HG03196 (cell line): ENCODE measurements at regions not wholly inside any gene's neighbourhood (a gene's known extent, or its start where the extent isn't known, plus 50 kb on each side); places are given as distances from the start of the nearest gene placed in this dataset.
"Not testable (repeated sequence)": the region's sequence is repeated elsewhere in the genome, so short reads cannot be mapped to it uniquely, and the experiment has no call there.

Experiments used
- ATAC-seq: cut with Tn5 transposase; IDR thresholded peaks from one replicate; pipeline ENCODE4 v1.9.1; 2021; ENCODE audit not compliant: unreplicated experiment

GRCh38 chr2:58720770-58721697 lies 479.9 kb upstream of the FANCL start:
- ATAC-seq = no peak

GRCh38 chr2:58720033-58720769 lies 479.1 kb upstream of the FANCL start:
- ATAC-seq = no peak

- ATAC-seq = no peak
These were observed 474.2 kb upstream of the FANCL start for GRCh38 chr2:58715344-58715743.

GRCh38 chr2:58714238-58714637 lies 473.1 kb upstream of the FANCL start:
- no peak for ATAC-seq

GRCh38 chr2:58710795-58711279 lies 469.7 kb upstream of the FANCL start:
- no peak for ATAC-seq

GRCh38 chr2:58709687-58710354 lies 468.7 kb upstream of the FANCL start:
- no peak for ATAC-seq

GRCh38 chr2:58709274-58709673 lies 468.1 kb upstream of the FANCL start:
- ATAC-seq = no peak

- ATAC-seq = no peak
These were observed 467.4 kb upstream of the FANCL start for GRCh38 chr2:58708565-58708964.

GRCh38 chr2:58702302-58702885 lies 461.3 kb upstream of the FANCL start:
- no peak for ATAC-seq

- no peak for ATAC-seq
These were observed 460.7 kb upstream of the FANCL start for GRCh38 chr2:58701688-58702301.

GRCh38 chr2:58700591-58700990 lies 459.5 kb upstream of the FANCL start:
- no peak for ATAC-seq

- ATAC-seq = no peak
These were observed 458.3 kb upstream of the FANCL start for GRCh38 chr2:58699411-58699810.

- no peak for ATAC-seq
These were observed 457.5 kb upstream of the FANCL start for GRCh38 chr2:58698620-58699019.

GRCh38 chr2:58694114-58694513 lies 453.0 kb upstream of the FANCL start:
- not testable (repeated sequence) for ATAC-seq

- not testable (repeated sequence) for ATAC-seq
These were observed 449.9 kb upstream of the FANCL start for GRCh38 chr2:58691041-58691440.

- ATAC-seq = no peak
These were observed 447.7 kb upstream of the FANCL start for GRCh38 chr2:58688813-58689212.

GRCh38 chr2:58686776-58687175 lies 445.7 kb upstream of the FANCL start:
- no peak for ATAC-seq

- no peak for ATAC-seq
These were observed 439.7 kb upstream of the FANCL start for GRCh38 chr2:58680755-58681310.

GRCh38 chr2:58677748-58678147 lies 436.6 kb upstream of the FANCL start:
- no peak for ATAC-seq

- ATAC-seq = no peak
These were observed 430.6 kb upstream of the FANCL start for GRCh38 chr2:58671675-58672074.
